Endothelial cell of umbilical vein (primary cell): ENCODE measurements at regions not wholly inside any gene's neighbourhood (a gene's known extent, or its start where the extent isn't known, plus 50 kb on each side); places are given as distances from the start of the nearest gene placed in this dataset.

Experiments
- BruUV-seq: library from RNA; stranded (reverse); fragments of 400-500 nt; replicated peaks from 2 replicates; lab custom pipeline; 2021; lab: Mats Ljungman, UMichigan
- CTCF ChIA-PET: fragments of 300-600, 350-600 bp; sonication (Branson Sonifier 250); formaldehyde crosslinking; loops from one replicate; lab custom pipeline; 2021; ENCODE audit warnings: antibody characterized with exemption, inconsistent platforms; lab: Charles Lee
- POLR2A ChIA-PET: fragments of 300-600, 350-600 bp; sonication (Branson Sonifier 250); formaldehyde crosslinking; loops from one replicate; lab custom pipeline; 2021; ENCODE audit warnings: antibody characterized with exemption, inconsistent platforms; lab: Charles Lee
- DNase-seq: peaks from one replicate; pipeline ENCODE4 v3.0.0-alpha.2; 2011; ENCODE audit warnings: low read depth, low spot score
- FAIRE-seq: peaks from 2 replicates; lab custom pipeline; 2011; peaks lifted over from hg19 to GRCh38; lab: Jason Lieb, UNC
- H2AFZ ChIP-seq: 2 replicates; pipeline ENCODE4 v1.6.0; 2012; ENCODE audit warnings: low read depth, low read length, control low read depth, inconsistent platforms
- H3K27ac ChIP-seq: 2 replicates; pipeline ENCODE4 v1.5.1; 2011; ENCODE audit warnings: low read depth, mild to moderate bottlenecking, control low read depth, low read length, moderate library complexity; ENCODE audit not compliant: insufficient read depth
- H3K27me3 ChIP-seq, 2 experiments: 2 replicates each; pipeline versions ENCODE4 v1.6.0 to v1.6.1; 2011; ENCODE audit warnings: low read length in 2 of 2, mixed read lengths in 1 of 2; ENCODE audit not compliant: control insufficient read depth in 2 of 2, insufficient read depth in 2 of 2
- H3K36me3 ChIP-seq, 2 experiments: 2 replicates in 1 of 2; 3 replicates in 1 of 2; pipeline ENCODE4 v1.5.1; 2011; ENCODE audit warnings: low read length in 2 of 2, mild to moderate bottlenecking in 1 of 2, moderate library complexity in 1 of 2; ENCODE audit not compliant: control insufficient read depth in 2 of 2, insufficient read depth in 2 of 2; ENCODE audit errors: extremely low read depth in 1 of 2
- H3K4me1 ChIP-seq: 3 replicates; pipeline ENCODE4 v1.5.1; 2011; ENCODE audit warnings: mild to moderate bottlenecking, low read length; ENCODE audit not compliant: control insufficient read depth, insufficient read depth; ENCODE audit errors: extremely low read depth
- H3K4me2 ChIP-seq: 2 replicates; pipeline ENCODE4 v1.6.1; 2011; ENCODE audit warnings: low read length, control low read depth, mixed read lengths; ENCODE audit not compliant: insufficient read depth
- H3K4me3 ChIP-seq, 3 experiments: fragments of 200-600 bp in 1 of 3; sonication (generic), shearing (Covaris generic) in 1 of 3; replicated peaks in 1 of 3; 2 replicates each; pipeline ENCODE4 v1.5.1; 2011 to 2016; ENCODE audit warnings: control low read depth in 3 of 3, low read length in 3 of 3, mild to moderate bottlenecking in 2 of 3, inconsistent platforms in 1 of 3, low read depth in 1 of 3, moderate library complexity in 1 of 3; ENCODE audit not compliant: insufficient read depth in 1 of 3
- H3K79me2 ChIP-seq: 2 replicates; pipeline ENCODE4 v1.6.0; 2012; ENCODE audit warnings: low read length, inconsistent platforms; ENCODE audit not compliant: control insufficient read depth, insufficient read depth
- H3K9ac ChIP-seq: replicated peaks from 2 replicates; pipeline ENCODE3; 2011; ENCODE audit warnings: low read length, control low read depth; ENCODE audit not compliant: insufficient read depth; ENCODE audit errors: extremely low read depth
- H3K9me1 ChIP-seq: replicated peaks from 3 replicates; pipeline ENCODE4 v1.6.0; 2011; ENCODE audit warnings: mild to moderate bottlenecking, low read length; ENCODE audit not compliant: control insufficient read depth, insufficient read depth; ENCODE audit errors: extremely low read depth
- H3K9me3 ChIP-seq: replicated peaks from 2 replicates; pipeline ENCODE4 v1.5.1; 2012; ENCODE audit warnings: low read length, inconsistent platforms; ENCODE audit not compliant: control insufficient read depth, insufficient read depth
- H4K20me1 ChIP-seq: replicated peaks from 2 replicates; pipeline ENCODE3; 2011; ENCODE audit warnings: mild to moderate bottlenecking, low read length; ENCODE audit not compliant: control insufficient read depth, insufficient read depth; ENCODE audit errors: extremely low read depth
- CTCF ChIP-seq, 2 donors: IDR thresholded peaks; 1 replicate in 1 of 2; 2 replicates in 1 of 2; pipeline ENCODE4 v1.5.1; 2011; ENCODE audit warnings: low read length in 2 of 2, mild to moderate bottlenecking in 2 of 2, moderate library complexity in 2 of 2, control low read depth in 1 of 2, inconsistent platforms in 1 of 2, low read depth in 1 of 2; ENCODE audit not compliant: insufficient read depth in 1 of 2; ENCODE audit errors: extremely low read depth in 1 of 2
- EZH2 ChIP-seq: IDR thresholded peaks from 2 replicates; pipeline ENCODE4 v1.6.1; 2012; ENCODE audit warnings: borderline replicate concordance, low read depth, mild to moderate bottlenecking, moderate library complexity, low read length, inconsistent platforms; ENCODE audit not compliant: severe bottlenecking
- FOS ChIP-seq: IDR thresholded peaks from 2 replicates; pipeline ENCODE4 v1.6.1; 2011; ENCODE audit warnings: mild to moderate bottlenecking, low read length, moderate library complexity, borderline replicate concordance; ENCODE audit not compliant: insufficient read depth
- GATA2 ChIP-seq: IDR thresholded peaks from 2 replicates; pipeline ENCODE4 v1.7.0; 2011; ENCODE audit warnings: low read depth, mild to moderate bottlenecking, moderate library complexity, mixed read lengths, low read length; ENCODE audit not compliant: insufficient read length, insufficient read depth
- JUN ChIP-seq: IDR thresholded peaks from 2 replicates; pipeline ENCODE4 v1.6.1; 2011; ENCODE audit warnings: borderline replicate concordance, low read depth; ENCODE audit not compliant: insufficient read length, insufficient read depth
- MAX ChIP-seq: IDR thresholded peaks from 2 replicates; pipeline ENCODE4 v1.6.1; 2011; ENCODE audit not compliant: insufficient read depth, insufficient read length
- MYC ChIP-seq: IDR thresholded peaks from one replicate; pipeline ENCODE4 v1.6.1; 2011; ENCODE audit warnings: mild to moderate bottlenecking, low read depth, low read length
- POLR2A ChIP-seq: IDR thresholded peaks from 2 replicates; pipeline ENCODE4 v1.6.1; 2012; ENCODE audit warnings: low read depth, mild to moderate bottlenecking, control low read depth, low read length
- POLR2AphosphoS5 ChIP-seq: IDR thresholded peaks from 2 replicates; pipeline ENCODE4 v1.6.1; 2012; ENCODE audit warnings: low read depth, mild to moderate bottlenecking, control low read depth, low read length, moderate library complexity; ENCODE audit not compliant: insufficient read depth
- dilution Hi-C: fragments of 300-500 bp; cut with MboI; formaldehyde crosslinking; loops from one replicate; pipeline ENCODE4 v1.15.0; 2019; ENCODE audit warnings: low sequenced_read_pairs; ENCODE audit not compliant: extremely low pct_ligation_motif_present
- intact Hi-C: fragments of 100-400 bp; cut with micrococcal nuclease; formaldehyde crosslinking; loops from one replicate; pipeline ENCODE4 v1.10.0; 2022

GRCh38 chr5:113969901-113970300 lies 392.0 kb upstream of the KCNN2 start:
- H3K9ac ChIP-seq: no peak overlapping the region
- H3K27me3 ChIP-seq: no peaks in the 10 kb centered on the region
- BruUV-seq: no TSS peak
- ChIA-PET CTCF (no interaction called here), POLR2A (no interaction called here)
- no peak for FAIRE-seq
- intact Hi-C loops: no loop called here
- no peak overlapping the region for H3K4me2 ChIP-seq
- H3K4me3 ChIP-seq: no peak overlapping the region
- no peaks in the 10 kb centered on the region for H3K9me3 ChIP-seq
- no peak for DNase-seq
- H3K79me2 ChIP-seq: no peaks in the 10 kb centered on the region
- no peaks in the 10 kb centered on the region for H3K36me3 ChIP-seq
- H3K27ac ChIP-seq: no peak overlapping the region
- no peak for TF ChIP-seq JUN
- dilution Hi-C loops: no loop called here
- no peaks in the 10 kb centered on the region for H4K20me1 ChIP-seq
- H2AFZ ChIP-seq: no peak overlapping the region
- H3K4me1 ChIP-seq: no peaks in the 10 kb centered on the region
- H3K9me1 ChIP-seq: no peaks in the 10 kb centered on the region

- Histone ChIP-seq H3K9me3 (no peaks in the 10 kb centered on the region), H3K9ac (no peak overlapping the region), H2AFZ (no peak overlapping the region), H3K4me1 (no peaks in the 10 kb centered on the region), H3K79me2 (no peaks in the 10 kb centered on the region), H3K36me3 (no peaks in the 10 kb centered on the region), H3K4me3 (no peak overlapping the region), H3K9me1 (no peaks in the 10 kb centered on the region), H3K27me3 (no peaks in the 10 kb centered on the region), H4K20me1 (no peaks in the 10 kb centered on the region), H3K4me2 (no peak overlapping the region), H3K27ac (no peak overlapping the region)
- CTCF ChIA-PET: no interaction called here
- POLR2A ChIA-PET: no interaction called here
- intact Hi-C loops (no loop called here), dilution Hi-C loops (no loop called here)
- DNase-seq (no peak), FAIRE-seq (no peak)
- TF ChIP-seq FOS (no peak), JUN (no peak), EZH2 (no peak), POLR2AphosphoS5 (no peak), MYC (no peak), MAX (no peak), POLR2A (no peak), CTCF (IDR thresholded peaks at IDR 0.05; ENCODE audit: extremely low read depth in 1 of 2, insufficient read depth in 1 of 2, low read depth in 1 of 2, low read length in 2 of 2) (no peak), GATA2 (no peak)
- BruUV-seq: no TSS peak
Measured at GRCh38 chr5:113971454-113971853, 390.4 kb upstream of the KCNN2 start.
